H1 (cell line): ENCODE measurements at regions not wholly inside any gene's neighbourhood (a gene's known extent, or its start where the extent isn't known, plus 50 kb on each side); places are given as distances from the start of the nearest gene placed in this dataset.

Source experiments
- CTCF ChIA-PET: fragments of 300-600 bp; sonication (Branson Sonifier 250); formaldehyde crosslinking; loops from one replicate; lab custom pipeline; 2021; ENCODE audit not compliant: partially characterized antibody; lab: Charles Lee
- POLR2A ChIA-PET: fragments of 300-600 bp; sonication (Branson Sonifier 250); formaldehyde crosslinking; loops from one replicate; lab custom pipeline; 2021; ENCODE audit warnings: inconsistent platforms; ENCODE audit not compliant: partially characterized antibody; lab: Charles Lee
- DNase-seq, 2 experiments: peaks; one replicate each; pipeline versions ENCODE4 v3.0.0 to v3.0.0-alpha.2; 2010 to 2022; ENCODE audit warnings: low spot score in 2 of 2, low read depth in 1 of 2, mixed read lengths in 1 of 2
- FAIRE-seq: peaks from 2 replicates; lab custom pipeline; 2011; peaks lifted over from hg19 to GRCh38; lab: Jason Lieb, UNC
- H2AFZ ChIP-seq: 2 replicates; pipeline ENCODE4 v1.8.1; 2012; ENCODE audit warnings: low read length, inconsistent platforms
- H2AK5ac ChIP-seq: 2 replicates; pipeline ENCODE4 v1.6.1; 2013; ENCODE audit warnings: low read depth, low read length
- H2BK120ac ChIP-seq: replicated peaks from 2 replicates; pipeline ENCODE3; 2013; ENCODE audit warnings: low read depth, low read length, inconsistent platforms
- H2BK12ac ChIP-seq: 2 replicates; pipeline ENCODE4 v1.6.1; 2013; ENCODE audit warnings: low read depth, low read length
- H2BK15ac ChIP-seq: 2 replicates; pipeline ENCODE4 v1.6.1; 2013; ENCODE audit warnings: low read length
- H2BK20ac ChIP-seq: 2 replicates; pipeline ENCODE4 v1.6.1; 2013; ENCODE audit warnings: low read length
- H2BK5ac ChIP-seq: 2 replicates; pipeline ENCODE4 v1.6.1; 2013; ENCODE audit warnings: low read depth, low read length
- H3K14ac ChIP-seq: 2 replicates; pipeline ENCODE4 v1.6.1; 2013; ENCODE audit warnings: inconsistent platforms; ENCODE audit not compliant: insufficient read length
- H3K18ac ChIP-seq: 2 replicates; pipeline ENCODE4 v1.6.1; 2013; ENCODE audit warnings: low read length; ENCODE audit errors: extremely low read depth
- H3K23ac ChIP-seq: 2 replicates; pipeline ENCODE4 v1.6.1; 2013; ENCODE audit warnings: inconsistent platforms; ENCODE audit not compliant: insufficient read length
- H3K23me2 ChIP-seq: 2 replicates; pipeline ENCODE4 v1.6.1; 2013; ENCODE audit warnings: low read depth, low read length
- H3K27ac ChIP-seq: 2 replicates; pipeline ENCODE4 v1.6.1; 2011; ENCODE audit warnings: low read depth, low read length, inconsistent platforms
- H3K27me3 ChIP-seq, 4 experiments: replicated peaks in 1 of 4; 1 replicate in 1 of 4; 2 replicates in 3 of 4; pipeline versions ENCODE4 v1.6.1 to v1.8.1; 2011 to 2013; ENCODE audit warnings: low read length in 3 of 4, mild to moderate bottlenecking in 3 of 4, inconsistent platforms in 2 of 4, mixed read lengths in 2 of 4, moderate library complexity in 1 of 4; ENCODE audit not compliant: control insufficient read depth in 3 of 4, insufficient read depth in 3 of 4; ENCODE audit errors: extremely low read depth in 1 of 4
- H3K36me3 ChIP-seq, 4 experiments: 2 replicates each; pipeline versions ENCODE4 v1.6.1 to v1.8.1; 2011 to 2013; ENCODE audit warnings: mild to moderate bottlenecking in 4 of 4, low read length in 3 of 4, moderate library complexity in 2 of 4, control low read depth in 1 of 4, inconsistent platforms in 1 of 4; ENCODE audit not compliant: insufficient read depth in 4 of 4, control insufficient read depth in 2 of 4
- H3K4ac ChIP-seq: replicated peaks from 2 replicates; pipeline ENCODE3; 2013; ENCODE audit warnings: low read length, low read depth, mixed read lengths, inconsistent platforms; ENCODE audit not compliant: insufficient read length
- H3K4me1 ChIP-seq, 4 experiments: replicated peaks in 1 of 4; 1 replicate in 1 of 4; 2 replicates in 3 of 4; pipeline versions ENCODE4 v1.6.1 to v1.8.1; 2011 to 2013; ENCODE audit warnings: low read length in 3 of 4, inconsistent platforms in 2 of 4, mixed read lengths in 1 of 4; ENCODE audit not compliant: insufficient read depth in 4 of 4, control insufficient read depth in 3 of 4
- H3K4me2 ChIP-seq, 2 experiments: 2 replicates each; pipeline versions ENCODE4 v1.6.1 to v1.8.1; 2011 to 2013; ENCODE audit warnings: low read depth in 2 of 2, low read length in 2 of 2, control low read depth in 1 of 2, inconsistent platforms in 1 of 2, mild to moderate bottlenecking in 1 of 2; ENCODE audit not compliant: insufficient read depth in 1 of 2
- H3K4me3 ChIP-seq, 4 experiments: fragments of 200-600, 300-600 bp in 1 of 4; sonication (generic), shearing (Covaris generic), sonication (Bioruptor Twin) in 1 of 4; 2 replicates each; pipeline versions ENCODE4 v1.5.1 to v1.8.1; 2011 to 2016; ENCODE audit warnings: low read length in 4 of 4, low read depth in 3 of 4, control low read depth in 2 of 4, inconsistent platforms in 2 of 4, mild to moderate bottlenecking in 2 of 4, mixed read lengths in 1 of 4, moderate library complexity in 1 of 4; ENCODE audit not compliant: insufficient read depth in 2 of 4; ENCODE audit errors: extremely low read depth in 1 of 4
- H3K56ac ChIP-seq: replicated peaks from 2 replicates; pipeline ENCODE3; 2013; ENCODE audit warnings: low read depth, mild to moderate bottlenecking, mixed read lengths, low read length, inconsistent platforms; ENCODE audit not compliant: insufficient read length
- H3K79me1 ChIP-seq: 2 replicates; pipeline ENCODE4 v1.6.1; 2013; ENCODE audit warnings: low read depth, low read length, control low read depth
- H3K79me2 ChIP-seq, 2 experiments: 2 replicates each; pipeline versions ENCODE4 v1.6.1 to v1.8.1; 2012 to 2013; ENCODE audit warnings: low read length in 2 of 2, mild to moderate bottlenecking in 2 of 2, inconsistent platforms in 1 of 2; ENCODE audit not compliant: insufficient read depth in 2 of 2, control insufficient read depth in 1 of 2
- H3K9ac ChIP-seq, 4 experiments: replicated peaks in 1 of 4; 1 replicate in 1 of 4; 2 replicates in 3 of 4; pipeline versions ENCODE4 v1.6.1 to v1.8.1; 2011 to 2013; ENCODE audit warnings: low read depth in 3 of 4, low read length in 3 of 4, control low read depth in 2 of 4, mild to moderate bottlenecking in 2 of 4, moderate library complexity in 2 of 4, inconsistent platforms in 1 of 4; ENCODE audit errors: extremely low read depth in 1 of 4
- H3K9me3 ChIP-seq, 2 experiments: 2 replicates each; pipeline versions ENCODE4 v1.6.1 to v1.8.1; 2012 to 2013; ENCODE audit warnings: mild to moderate bottlenecking in 2 of 2, moderate library complexity in 2 of 2, control low read depth in 1 of 2, inconsistent platforms in 1 of 2, low read depth in 1 of 2, low read length in 1 of 2, mixed read lengths in 1 of 2; ENCODE audit not compliant: insufficient read depth in 2 of 2
- H4K20me1 ChIP-seq, 2 experiments: replicated peaks in 1 of 2; 2 replicates each; pipeline versions ENCODE3 to v1.8.1; 2011 to 2013; ENCODE audit warnings: inconsistent platforms in 2 of 2, low read length in 2 of 2, mild to moderate bottlenecking in 1 of 2; ENCODE audit not compliant: insufficient read depth in 2 of 2, control insufficient read depth in 1 of 2
- H4K5ac ChIP-seq: 2 replicates; pipeline ENCODE4 v1.6.1; 2013; ENCODE audit warnings: low read length, low read depth, mixed read lengths, inconsistent platforms; ENCODE audit not compliant: insufficient read length
- H4K8ac ChIP-seq: 2 replicates; pipeline ENCODE4 v1.8.0; 2013; ENCODE audit warnings: mild to moderate bottlenecking, moderate library complexity, low read length, inconsistent platforms; ENCODE audit not compliant: insufficient read depth; ENCODE audit errors: extremely low read depth
- H4K91ac ChIP-seq: replicated peaks from 2 replicates; pipeline ENCODE3; 2013; ENCODE audit warnings: low read length, mixed read lengths, inconsistent platforms; ENCODE audit not compliant: insufficient read length
- CTBP2 ChIP-seq: IDR thresholded peaks from 2 replicates; pipeline ENCODE4 v1.7.0; 2011; ENCODE audit warnings: borderline replicate concordance, mild to moderate bottlenecking, moderate library complexity, mixed read lengths, low read length; ENCODE audit not compliant: insufficient read depth, insufficient read length
- SP2 ChIP-seq: IDR thresholded peaks from 2 replicates; pipeline ENCODE4 v1.6.1; 2012; ENCODE audit warnings: mild to moderate bottlenecking, low read length, inconsistent platforms
- WGBS, 2 experiments: shearing (Covaris generic) in 1 of 2; methylation state at CpG; one replicate each; pipeline versions ENCODE4 v1.1.6 to v1.1.7; 2013 to 2015; ENCODE audit warnings: low lambda C conversion rate in 2 of 2, mixed read lengths in 2 of 2, inconsistent platforms in 1 of 2, low coverage in 1 of 2, missing lambda C conversion rate in 1 of 2; ENCODE audit not compliant: insufficient replicate concordance in 2 of 2, insufficient coverage in 1 of 2, insufficient read length in 1 of 2; ENCODE audit errors: extremely low coverage in 1 of 2, missing lambda C conversion rate in 1 of 2; 5-methylcytosine and 5-hydroxymethylcytosine counted together

GRCh38 chr11:33531743-33532181, 168.9 kb downstream of the C11orf91 start:
- no peak overlapping the region for H2BK20ac ChIP-seq
- H3K4ac ChIP-seq, result no peak overlapping the region
- DNase-seq (no peak), FAIRE-seq (no peak)
- no peak overlapping the region for H3K9ac ChIP-seq
- H2AK5ac ChIP-seq, result no peak overlapping the region
- H3K9me3 ChIP-seq, result peaks cover 3 to 10% of the 10 kb centered on the region in 2 experiments; a peak in 1 of 4 replicates
- H2BK12ac ChIP-seq, result no peak overlapping the region
- no peak overlapping the region for H2AFZ ChIP-seq
- no peak overlapping the region for H2BK120ac ChIP-seq
- H3K79me2 ChIP-seq, result no peaks in the 10 kb centered on the region
- H3K27me3 ChIP-seq, result no peaks in the 10 kb centered on the region
- H2BK5ac ChIP-seq, result no peak overlapping the region
- H3K4me1 ChIP-seq, result no peaks in the 10 kb centered on the region
- no peak overlapping the region for H3K56ac ChIP-seq
- CTCF ChIA-PET, result interaction anchor here (1.0 to 1.7 kb wide), 6 partner anchors 16 to 169 kb away, joined by 3 to 6 read pairs (median 4); no protein-coding TSS in a partner anchor
- H3K23me2 ChIP-seq, result no peaks in the 10 kb centered on the region
- no peak overlapping the region for H3K4me3 ChIP-seq
- no peaks in the 10 kb centered on the region for H4K20me1 ChIP-seq
- H3K18ac ChIP-seq, result no peak overlapping the region
- no peak overlapping the region for H3K23ac ChIP-seq
- no peaks in the 10 kb centered on the region for H3K79me1 ChIP-seq
- H3K36me3 ChIP-seq, result no peaks in the 10 kb centered on the region
- H4K8ac ChIP-seq, result no peak overlapping the region; the same call in 1 of the 2 replicates
- no peak overlapping the region for H4K5ac ChIP-seq
- POLR2A ChIA-PET, result no interaction called here
- H2BK15ac ChIP-seq, result no peak overlapping the region
- H4K91ac ChIP-seq, result no peak overlapping the region
- H3K14ac ChIP-seq, result no peak overlapping the region
- H3K4me2 ChIP-seq, result no peak overlapping the region
- WGBS, 2 experiments, result 87% methylated on average over 8 of the region's 8 CpGs; no CpG with 5 or more reads in 1 of the 2 experiments
- no peak for TF ChIP-seq CTBP2
- TF ChIP-seq SP2, result no peak
- no peak overlapping the region for H3K27ac ChIP-seq
